ENCODE measurements at regions not wholly inside any gene's neighbourhood (a gene's known extent, or its start where the extent isn't known, plus 50 kb on each side); places are given as distances from the start of the nearest gene placed in this dataset.

DNA sequence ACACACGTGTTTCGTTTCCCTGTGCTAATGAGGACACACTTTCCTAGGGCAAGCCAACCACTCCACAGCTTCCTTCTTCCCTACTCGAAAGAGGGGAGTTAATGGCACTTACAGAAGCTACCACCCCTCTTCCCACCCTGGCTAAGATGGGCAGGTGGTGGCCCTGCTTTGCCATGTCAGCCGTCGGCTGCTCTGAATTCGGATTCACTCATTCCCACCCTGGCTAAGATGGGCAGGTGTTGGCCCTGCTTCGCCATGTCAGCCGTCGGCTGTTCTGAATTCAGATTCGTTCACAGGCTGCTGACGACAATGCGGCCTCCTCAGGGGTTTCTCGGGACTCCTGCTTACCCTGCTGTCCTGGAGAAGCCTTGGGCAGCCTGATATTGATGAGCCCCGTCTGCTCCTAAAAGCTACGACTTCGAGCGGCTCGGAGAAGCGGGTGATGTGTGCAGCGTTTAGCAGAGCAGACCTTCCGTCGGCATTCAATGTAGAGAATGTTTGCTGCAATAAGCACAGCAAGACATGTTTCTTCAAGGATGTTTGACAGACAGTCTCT, 56.2 kb upstream of the PPP2R2D start:
- DNase-seq, result no peak

DNA sequence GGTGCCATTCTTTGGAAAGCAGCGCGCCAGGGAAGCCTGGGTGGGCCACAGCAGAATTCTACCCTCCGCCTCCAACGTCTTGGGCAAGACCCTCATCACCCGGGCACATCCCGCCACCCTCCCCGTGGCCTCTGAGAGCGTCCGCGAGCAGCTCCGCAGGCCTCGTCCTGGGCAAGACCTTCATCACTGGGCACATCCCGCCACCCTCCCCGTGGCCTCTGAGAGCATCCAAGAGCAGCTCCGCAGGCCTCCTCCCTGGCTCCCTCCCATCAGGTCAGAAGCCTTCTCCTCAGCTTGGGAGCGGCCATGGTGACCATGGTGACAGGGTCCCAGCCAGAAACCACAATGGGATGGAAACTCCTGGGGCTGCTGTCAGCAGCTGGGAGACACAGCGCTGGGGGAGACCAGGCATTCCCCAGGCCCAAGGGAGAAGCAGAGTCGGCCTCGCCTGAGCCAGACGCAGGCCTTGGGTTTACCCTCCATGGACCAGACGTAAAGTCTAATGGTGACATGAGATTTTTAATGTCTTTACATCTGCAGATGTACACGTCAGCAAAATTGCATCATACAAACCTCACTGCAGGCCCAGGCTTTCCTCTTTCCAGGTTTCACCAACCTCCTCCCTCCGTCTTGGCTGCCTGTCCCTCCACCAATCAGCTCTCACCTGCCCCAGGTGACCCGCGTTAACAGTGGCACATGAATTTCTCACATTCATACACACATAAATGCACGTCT, 55.1 kb upstream of the PPP2R2D start:
- DNase-seq, result no peak

DNA sequence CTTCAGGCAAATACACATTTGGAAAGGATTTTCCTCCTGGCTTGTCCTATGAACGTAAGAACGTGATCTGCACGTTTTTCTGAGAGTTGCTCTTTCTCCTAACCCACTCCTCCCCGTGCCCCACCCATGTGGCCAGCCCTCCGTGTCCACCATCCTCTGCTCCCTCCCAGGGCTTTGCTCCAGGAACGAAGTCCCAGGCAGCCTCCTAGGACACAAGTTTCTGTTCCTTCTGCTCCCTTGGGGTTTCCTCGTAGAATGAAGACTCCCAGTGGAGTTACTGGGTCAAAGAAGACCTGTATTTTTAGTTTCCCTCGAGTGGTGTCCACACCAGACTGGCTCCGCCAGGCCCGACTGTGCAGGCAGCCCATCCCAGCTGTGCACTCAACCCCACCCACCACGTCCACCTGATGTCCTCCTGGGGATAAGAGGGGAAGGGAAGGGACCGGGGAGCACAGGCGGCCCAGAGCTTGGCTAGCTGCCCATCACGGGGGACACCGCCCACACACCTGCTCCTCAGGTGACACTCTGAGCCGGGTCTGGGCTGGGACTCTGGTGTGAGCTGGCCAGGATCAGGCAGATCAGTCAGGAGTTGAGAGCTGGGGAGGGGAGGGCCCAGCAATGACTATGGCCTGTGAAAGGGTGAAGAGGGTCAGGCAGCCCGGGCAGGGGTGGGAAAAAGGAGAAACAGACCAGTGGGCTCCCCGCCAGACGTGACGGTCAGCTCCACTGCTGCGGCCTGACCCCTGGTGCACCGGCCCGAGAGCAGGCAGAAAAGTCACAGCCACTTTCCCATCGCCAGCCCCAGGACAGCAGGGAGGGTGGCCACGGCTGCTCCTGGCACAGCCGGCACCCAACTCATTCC, 54.3 kb upstream of the PPP2R2D start:
- DNase-seq, result no peak

DNA sequence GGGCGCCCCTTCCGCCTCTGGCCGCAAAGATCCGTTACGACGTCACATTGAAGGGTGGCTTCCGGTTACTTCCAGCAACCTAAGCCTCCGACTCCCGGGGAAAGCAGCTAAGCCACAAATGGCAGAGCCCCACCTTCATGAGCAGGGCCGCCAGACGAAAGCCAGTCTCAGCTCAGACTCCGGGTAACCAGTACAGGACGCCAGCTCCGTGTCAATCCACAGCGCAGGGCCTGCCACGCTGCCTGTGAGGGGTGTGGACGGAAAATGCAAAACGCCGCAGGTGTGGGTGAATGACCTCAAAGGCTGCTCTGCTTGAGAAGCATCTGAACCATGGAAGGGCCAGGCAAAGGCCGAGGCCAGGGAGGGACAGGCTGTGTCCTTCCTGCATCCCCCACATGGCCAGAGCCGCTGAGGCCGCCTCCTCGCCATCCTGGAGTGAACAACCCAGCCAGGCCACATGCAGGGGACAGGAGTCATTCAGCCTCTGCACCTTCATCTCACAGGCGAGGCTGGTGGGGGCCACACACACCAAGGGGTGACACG, 53.5 kb upstream of the PPP2R2D start:
- no peak for DNase-seq

DNA sequence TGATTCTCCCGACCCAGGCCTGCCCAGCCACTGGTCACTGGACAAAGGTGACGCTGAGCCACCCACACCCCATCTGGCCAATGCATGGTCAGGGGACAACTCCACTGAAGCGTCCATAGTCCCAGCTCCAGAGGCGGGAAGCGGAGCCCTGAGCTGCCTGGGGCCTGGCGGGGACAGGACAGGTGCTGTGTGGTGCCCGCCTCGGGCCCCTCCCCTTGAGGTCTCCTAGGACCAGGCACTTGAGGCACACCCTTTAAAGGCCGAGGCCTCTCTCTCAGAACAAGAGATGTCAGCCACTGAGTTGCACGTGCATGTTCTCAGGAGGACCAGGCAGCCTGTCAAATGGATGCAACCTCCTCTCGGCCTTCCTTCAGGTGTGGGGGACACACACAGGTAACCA, 52.5 kb upstream of the PPP2R2D start:
- no peak for DNase-seq

DNA sequence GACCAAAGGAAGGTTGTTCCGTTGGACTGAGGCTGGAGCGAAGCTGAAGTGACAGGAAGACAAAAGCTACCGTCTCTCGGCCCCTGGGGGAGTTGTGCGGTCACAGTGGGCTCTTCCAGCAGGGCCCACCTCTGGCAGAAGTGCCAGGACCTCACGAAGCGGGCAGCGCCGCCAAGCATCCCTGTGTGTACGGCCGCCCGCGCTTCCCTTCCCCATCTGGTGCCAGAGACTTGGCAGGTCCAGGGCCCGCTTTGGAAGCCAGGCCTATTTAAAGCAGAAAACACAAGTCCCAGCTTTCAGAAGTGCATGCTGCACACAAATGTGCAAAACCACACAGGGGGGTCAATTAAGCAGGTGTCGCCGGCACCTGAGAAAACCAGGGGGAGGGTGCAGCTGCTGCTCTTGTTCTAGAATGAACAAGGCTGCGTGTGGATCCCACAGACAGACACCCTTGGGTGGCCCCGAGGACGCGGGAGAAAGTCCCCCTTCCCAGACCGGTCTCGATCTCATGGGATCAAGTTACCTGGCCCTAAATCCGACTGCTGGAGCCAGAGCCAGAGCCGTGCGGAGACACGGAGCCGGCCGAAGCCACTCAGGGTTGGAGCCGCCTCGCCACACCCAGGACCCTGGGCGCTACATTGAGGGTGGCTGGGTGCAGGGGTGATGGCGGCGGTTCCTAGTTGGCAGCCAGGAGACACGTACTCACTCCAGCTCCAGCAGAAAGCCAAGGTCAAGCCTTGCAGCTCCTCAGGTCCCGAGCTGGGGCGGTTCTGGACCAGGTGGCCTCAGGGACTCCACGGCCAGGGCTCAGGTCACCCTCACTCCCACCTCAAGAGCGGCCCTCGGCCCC, 51.8 kb upstream of the PPP2R2D start:
- DNase-seq, result no peak

DNA sequence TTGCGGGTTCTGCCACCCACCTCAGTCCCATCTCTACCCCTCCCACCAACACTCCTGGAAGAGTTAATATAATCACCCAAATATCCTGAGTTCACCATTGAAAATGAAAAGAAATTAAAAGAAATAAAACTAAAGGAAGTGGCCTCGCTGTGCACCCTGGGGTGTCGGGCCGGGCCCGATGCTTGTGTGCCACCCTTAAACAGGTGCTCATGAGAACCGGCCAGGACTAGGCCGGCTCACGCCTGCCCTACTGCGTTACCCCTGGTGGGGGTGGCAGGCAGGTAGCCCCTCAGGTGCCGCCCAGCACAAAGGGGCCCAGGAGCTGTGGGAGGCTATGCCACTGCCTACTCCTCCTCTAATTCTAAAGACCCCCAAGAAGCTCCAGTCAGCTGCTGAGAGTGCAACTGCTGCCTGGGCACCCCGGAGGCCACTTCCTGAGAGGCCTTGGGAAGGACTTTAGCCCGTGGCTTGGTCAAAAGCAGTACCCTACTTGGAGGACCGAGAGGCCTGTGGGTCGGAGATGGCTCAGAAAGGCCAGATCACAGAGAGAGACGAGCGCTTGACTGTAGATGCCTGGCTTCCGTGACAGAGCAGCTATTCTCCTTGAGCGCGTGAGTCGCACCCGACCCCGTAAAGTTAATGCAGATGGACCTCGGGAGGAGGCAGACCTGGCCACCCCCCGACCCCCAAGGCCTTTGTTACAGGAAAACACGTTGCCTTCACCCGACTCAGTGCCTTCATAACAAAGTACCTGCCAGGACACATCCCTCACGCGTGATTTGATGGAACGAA, 51.0 kb upstream of the PPP2R2D start:
- no peak for DNase-seq

DNA sequence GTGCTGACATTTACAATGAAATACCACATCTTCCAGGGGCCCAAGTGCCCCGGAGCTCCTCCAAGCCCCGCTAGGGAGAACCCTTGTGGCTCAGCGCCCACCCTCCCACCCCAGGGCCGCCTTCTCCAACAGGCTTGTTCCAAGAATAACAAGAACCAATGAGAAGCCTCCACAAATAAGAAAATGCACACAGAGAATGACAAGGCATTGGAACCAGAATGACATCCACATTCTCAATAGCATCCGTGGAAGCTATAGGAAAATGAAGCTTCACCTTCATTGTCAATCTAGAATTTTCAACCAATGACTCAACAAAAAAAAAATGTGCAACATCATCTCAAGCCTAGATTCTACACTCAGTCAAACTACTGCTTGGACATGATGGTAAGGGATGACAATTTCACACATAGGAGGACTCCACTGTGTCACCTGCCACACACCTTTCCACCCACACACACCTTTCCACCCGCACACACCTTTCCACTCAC, 50.4 kb upstream of the PPP2R2D start:
- DNase-seq, result no peak
